GM10266 (cell line): ENCODE measurements at regions not wholly inside any gene's neighbourhood (a gene's known extent, or its start where the extent isn't known, plus 50 kb on each side); places are given as distances from the start of the nearest gene placed in this dataset.
"Not testable (repeated sequence)": the region's sequence is repeated elsewhere in the genome, so short reads cannot be mapped to it uniquely, and the experiment has no call there.

Experiments used
- DNase-seq: peaks from one replicate; pipeline ENCODE4 v3.0.0; 2012; ENCODE audit errors: extremely low spot score
- TF ChIP-seq, protein P1 (sequence below): IDR thresholded peaks from 2 replicates; pipeline ENCODE4 v1.5.1; 2012; ENCODE audit warnings: mild to moderate bottlenecking, low read depth; ENCODE audit not compliant: control insufficient read depth, insufficient read depth; ENCODE audit errors: missing control alignments

DNA sequence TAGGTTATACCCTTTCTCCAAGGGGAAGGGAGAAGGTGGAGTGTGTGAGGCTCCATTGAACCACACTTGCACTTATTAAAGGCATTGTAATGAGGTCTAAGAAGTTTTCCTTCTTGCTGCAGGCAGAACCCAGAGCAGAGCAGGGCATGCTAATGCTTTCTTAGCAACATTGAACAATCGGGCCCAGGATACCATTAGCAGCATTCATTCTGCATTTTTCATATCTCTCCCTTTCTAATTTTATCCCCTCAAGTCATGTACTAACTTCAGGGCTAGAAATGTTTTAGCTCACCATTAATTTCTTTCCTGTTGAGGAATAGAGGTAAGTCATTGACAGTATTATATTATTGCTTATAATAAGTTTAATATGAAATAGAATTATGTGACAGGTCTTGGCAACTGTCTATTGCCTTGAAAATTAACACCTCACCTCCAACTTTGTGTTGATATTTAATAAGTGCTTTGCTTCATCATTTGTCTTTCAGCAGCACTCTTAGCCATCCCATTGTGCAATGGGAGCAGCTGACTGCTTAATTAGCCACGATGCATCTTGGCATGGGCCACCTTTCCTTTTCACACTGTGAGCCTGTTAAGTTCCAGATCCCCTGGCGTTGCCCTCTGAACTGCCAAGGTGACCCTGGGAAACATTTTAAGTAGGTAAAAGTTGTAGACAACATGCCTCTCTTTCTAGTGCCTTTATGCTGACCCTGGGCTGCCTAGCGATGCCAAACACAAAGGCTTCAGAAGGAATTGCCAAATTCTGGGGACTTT is 300.8 kb upstream of the MEX3C start:
- TF ChIP-seq, protein P1, sequence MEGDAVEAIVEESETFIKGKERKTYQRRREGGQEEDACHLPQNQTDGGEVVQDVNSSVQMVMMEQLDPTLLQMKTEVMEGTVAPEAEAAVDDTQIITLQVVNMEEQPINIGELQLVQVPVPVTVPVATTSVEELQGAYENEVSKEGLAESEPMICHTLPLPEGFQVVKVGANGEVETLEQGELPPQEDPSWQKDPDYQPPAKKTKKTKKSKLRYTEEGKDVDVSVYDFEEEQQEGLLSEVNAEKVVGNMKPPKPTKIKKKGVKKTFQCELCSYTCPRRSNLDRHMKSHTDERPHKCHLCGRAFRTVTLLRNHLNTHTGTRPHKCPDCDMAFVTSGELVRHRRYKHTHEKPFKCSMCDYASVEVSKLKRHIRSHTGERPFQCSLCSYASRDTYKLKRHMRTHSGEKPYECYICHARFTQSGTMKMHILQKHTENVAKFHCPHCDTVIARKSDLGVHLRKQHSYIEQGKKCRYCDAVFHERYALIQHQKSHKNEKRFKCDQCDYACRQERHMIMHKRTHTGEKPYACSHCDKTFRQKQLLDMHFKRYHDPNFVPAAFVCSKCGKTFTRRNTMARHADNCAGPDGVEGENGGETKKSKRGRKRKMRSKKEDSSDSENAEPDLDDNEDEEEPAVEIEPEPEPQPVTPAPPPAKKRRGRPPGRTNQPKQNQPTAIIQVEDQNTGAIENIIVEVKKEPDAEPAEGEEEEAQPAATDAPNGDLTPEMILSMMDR = no peak
- no peak for DNase-seq

DNA sequence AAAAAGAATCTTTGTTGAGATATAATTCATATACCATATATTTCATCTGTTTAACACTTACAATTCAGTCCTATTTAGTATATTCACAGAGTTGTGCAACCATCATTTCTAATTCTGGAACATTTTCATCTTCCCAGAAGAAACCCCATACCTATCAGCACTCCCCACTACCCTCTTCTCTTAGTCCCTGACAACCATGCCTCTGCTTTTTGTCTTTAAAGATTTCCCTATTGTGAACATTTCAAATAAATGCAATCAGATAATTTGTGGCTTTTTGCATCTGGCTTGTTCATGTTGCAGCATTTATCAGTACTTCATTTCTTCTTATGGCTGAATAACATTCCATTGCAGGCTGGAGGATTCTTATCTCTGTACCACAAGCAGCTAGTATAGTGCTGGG is 305.9 kb upstream of the MEX3C start:
- TF ChIP-seq, protein P1 = no peak
- no peak for DNase-seq

DNA sequence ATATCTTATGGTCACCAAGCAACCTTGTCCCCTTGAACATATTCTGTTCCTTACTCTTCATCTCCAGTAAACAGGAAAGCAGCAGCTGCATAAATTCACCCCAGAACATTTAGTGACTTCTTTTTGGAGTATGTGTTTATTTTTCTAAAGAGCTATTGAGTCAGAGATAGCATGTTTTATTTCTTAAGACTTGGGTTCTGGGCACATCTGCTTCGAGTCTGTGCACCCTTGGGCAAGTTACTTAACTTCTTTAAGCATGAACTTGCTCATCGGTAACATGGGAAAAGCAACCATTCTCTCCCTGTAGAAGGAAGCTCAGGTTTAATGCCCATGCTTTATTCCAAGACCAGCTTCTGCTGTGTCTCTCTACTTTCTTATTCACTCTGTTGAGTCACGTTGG is 309.3 kb upstream of the MEX3C start:
- DNase-seq = no peak
- TF ChIP-seq, protein P1 = no peak

DNA sequence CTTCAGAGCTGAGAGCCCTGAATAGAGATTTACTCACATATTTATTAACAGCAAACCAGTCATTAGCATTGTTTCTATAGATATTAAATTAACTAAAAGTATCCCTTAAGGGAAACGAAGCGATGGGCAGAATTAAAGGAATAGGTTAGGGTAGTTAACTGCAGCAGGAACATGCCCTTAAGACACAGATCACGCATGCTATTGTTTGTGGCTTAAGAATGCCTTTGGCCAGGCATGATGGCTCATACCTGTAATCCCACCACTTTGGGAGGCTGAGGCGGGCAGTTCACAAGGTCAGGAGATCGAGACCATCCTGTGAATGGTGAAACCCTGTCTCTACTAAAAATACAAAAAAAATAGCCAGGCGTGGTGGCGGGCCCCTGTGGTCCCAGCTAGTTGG is 310.9 kb upstream of the MEX3C start:
- DNase-seq = not testable (repeated sequence)

DNA sequence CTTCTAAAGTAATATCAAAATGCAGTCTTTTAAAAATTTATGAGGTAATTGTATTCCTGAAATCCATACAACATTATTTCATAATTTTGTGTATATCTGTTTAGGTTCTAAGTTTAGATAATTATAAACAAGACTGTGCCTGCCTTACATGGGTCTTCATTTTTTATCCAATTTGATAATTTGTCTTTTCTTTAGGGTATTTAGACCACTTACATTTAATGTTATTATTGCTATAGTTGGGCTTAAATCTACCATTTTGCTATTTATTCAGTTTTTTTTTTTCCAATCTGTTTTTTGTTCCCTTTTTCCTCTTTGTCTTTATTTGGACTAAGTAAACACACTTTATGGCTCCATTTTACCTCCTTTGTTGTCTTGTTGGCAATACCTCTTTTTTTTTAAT is 312.5 kb upstream of the MEX3C start:
- TF ChIP-seq, protein P1 = no peak
- no peak for DNase-seq

GRCh38 chr18:51513517-51513916 is 316.0 kb upstream of the MEX3C start:
- TF ChIP-seq, protein P1 = no peak
- no peak for DNase-seq

- no peak for DNase-seq
- TF ChIP-seq, protein P1 = no peak
These were observed 316.6 kb upstream of the MEX3C start for GRCh38 chr18:51514128-51514527.

DNA sequence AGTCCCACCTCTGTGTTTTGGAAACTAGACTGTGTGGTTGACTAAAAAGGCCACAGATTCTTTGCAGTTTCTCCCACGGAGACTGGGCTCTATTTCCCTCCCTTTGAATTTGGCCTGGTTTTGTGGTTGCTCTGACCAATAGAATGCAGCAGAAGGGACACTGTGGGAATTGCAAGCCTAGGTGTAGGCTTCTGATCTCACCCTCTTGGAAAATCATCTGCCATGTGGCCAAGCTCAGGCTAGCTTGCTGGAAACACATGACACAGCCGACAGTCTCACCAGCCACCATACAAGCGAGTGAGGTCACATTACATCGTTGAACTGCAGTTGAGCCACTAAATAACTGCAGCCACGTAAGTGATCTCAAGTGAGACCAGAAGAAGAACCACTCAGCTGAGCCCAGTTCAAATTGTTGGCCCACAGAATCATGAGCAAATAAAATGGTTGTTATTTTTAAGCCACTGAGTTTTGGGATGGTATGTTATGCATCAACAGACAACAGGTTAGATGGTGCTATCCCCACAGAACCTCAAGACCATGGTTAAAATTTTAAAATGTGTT is 319.1 kb upstream of the MEX3C start:
- DNase-seq = no peak
- TF ChIP-seq, protein P1 = no peak
